HG02678 (cell line): ENCODE measurements at regions not wholly inside any gene's neighbourhood (a gene's known extent, or its start where the extent isn't known, plus 50 kb on each side); places are given as distances from the start of the nearest gene placed in this dataset.

Source experiments
- ATAC-seq: cut with Tn5 transposase; IDR thresholded peaks from one replicate; pipeline ENCODE4 v1.9.1; 2021; ENCODE audit warnings: mild to moderate bottlenecking, moderate library complexity; ENCODE audit not compliant: unreplicated experiment

DNA sequence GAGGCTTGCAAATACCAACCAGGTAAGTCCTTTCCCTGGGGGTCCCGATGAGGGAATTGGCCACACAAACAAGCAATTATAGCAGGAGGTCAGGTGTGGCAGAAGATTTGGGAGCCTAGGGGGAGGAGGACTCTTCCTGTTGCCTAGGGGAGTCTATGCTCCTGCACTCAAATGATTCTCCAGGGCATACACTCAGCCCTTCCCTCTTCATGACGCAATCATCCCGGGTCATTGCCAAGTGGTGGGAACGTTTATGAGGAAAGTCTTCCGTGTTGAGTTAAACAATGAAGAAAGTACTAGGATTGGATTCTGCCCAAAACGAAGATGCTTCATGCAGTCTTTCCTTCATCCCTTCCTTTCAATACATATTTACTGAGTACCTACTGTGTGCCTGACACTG lies 186.5 kb upstream of the TSHZ2 start:
- ATAC-seq, result no peak

DNA sequence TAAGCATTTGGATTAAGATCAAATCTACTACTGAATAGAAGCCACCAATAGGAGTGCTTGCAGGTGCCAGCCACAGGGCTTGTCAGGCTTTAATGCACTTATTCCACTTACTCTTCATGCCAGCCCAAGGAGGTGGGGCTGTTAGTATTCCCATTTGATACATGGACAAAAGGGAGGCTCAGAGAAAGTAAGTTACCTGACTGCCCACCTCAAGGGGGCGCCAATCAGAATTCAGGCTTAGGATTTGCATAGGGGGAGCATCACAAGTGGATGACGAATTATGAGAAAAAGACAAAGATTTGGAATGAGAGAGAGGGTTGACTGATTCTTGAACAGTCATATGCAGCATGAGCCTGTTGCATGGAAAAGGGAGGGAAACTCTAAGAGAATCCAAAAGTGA lies 188.4 kb upstream of the TSHZ2 start:
- ATAC-seq, result no peak

DNA sequence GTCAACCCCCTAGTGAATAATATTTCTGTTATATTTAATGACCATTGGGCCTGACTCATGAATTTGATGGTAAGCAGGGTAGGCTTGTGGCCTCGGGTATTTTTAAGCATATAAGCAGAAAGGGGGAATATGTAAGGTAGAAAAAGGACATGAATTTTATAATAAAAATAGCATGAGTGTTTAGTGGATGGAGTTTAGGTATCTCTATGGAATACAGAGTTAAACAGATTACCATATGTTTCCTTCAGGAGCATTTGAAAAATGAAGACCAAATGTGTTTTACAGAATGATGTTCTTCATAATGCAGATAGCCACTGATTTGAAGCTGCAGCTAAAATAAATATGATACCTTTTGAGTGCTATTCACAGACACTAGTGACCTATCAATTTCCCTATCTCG lies 191.7 kb upstream of the TSHZ2 start:
- ATAC-seq, result no peak

DNA sequence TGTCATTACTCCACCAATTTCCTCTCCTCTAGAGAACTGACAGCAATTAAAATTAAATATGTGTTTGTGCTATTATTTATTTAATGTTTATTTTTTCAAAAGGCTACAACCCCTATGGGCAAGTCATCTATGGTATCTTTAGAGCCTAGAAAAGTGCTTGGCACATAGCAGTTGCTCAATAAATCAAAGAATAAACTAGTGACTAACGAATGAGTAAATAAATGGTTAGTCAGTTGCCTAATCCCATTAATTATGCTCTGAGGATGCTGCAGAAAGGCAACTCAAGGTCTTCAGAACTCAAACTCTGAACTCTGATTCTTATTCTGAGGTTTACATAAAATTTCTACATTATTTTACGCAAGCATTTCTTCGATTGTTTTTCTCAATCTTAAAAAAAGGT lies 193.0 kb upstream of the TSHZ2 start:
- no peak for ATAC-seq

DNA sequence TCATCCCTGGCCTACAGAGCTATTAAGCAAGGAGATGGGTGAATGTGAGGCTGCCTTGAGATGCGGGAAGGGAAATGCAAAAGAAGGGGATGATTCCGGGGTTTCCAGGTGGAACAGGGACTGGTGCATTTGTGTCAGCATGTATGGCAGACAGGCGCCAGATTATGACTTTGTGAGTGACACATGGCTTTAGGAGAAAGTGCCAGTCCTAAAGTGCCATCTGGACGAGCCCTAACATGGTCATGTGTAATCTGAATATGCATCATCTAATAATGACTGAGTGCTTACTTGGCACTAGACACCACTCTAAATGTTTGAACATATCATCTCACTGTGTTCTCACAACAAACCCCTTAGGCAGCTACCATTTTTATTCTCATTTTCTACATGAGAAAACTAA lies 195.0 kb upstream of the TSHZ2 start:
- no peak for ATAC-seq

DNA sequence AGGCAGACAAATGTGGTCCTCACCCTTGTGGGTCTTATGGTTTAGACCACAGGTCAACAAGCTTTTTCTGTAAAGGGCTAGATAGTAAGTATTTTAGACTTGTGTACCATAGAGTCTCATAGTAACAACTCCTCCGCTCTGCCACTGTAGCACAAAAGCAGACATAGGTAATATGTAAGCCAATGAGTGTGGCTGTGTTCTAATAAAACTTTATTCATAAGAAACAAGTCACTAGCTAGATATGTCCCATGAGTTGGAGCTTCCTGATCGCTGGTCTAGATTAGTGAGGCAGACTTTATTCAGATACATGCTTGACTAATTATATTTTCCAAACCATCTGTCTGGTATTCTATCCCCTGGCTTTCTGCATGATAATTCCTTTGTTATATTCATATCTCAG lies 196.4 kb upstream of the TSHZ2 start:
- no peak for ATAC-seq

DNA sequence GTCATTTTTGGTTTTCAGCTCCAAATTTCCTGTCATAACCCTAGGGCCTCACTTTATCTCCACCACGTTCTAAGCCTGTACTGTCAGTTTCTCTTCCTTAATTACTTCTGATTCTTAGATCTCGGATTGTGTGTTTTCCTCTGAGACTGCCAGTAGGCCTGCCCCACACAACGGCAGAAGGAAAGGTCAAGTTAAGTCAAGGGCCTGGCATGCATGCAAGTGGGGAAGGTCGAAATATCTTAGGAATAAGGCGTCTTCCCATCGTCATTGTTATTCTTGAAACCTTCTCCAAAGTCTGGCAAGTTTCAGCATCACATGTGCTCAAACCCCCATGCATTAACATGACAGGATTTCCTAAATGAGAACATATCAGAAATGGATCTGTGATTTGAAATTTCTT lies 203.5 kb upstream of the TSHZ2 start:
- no peak for ATAC-seq

DNA sequence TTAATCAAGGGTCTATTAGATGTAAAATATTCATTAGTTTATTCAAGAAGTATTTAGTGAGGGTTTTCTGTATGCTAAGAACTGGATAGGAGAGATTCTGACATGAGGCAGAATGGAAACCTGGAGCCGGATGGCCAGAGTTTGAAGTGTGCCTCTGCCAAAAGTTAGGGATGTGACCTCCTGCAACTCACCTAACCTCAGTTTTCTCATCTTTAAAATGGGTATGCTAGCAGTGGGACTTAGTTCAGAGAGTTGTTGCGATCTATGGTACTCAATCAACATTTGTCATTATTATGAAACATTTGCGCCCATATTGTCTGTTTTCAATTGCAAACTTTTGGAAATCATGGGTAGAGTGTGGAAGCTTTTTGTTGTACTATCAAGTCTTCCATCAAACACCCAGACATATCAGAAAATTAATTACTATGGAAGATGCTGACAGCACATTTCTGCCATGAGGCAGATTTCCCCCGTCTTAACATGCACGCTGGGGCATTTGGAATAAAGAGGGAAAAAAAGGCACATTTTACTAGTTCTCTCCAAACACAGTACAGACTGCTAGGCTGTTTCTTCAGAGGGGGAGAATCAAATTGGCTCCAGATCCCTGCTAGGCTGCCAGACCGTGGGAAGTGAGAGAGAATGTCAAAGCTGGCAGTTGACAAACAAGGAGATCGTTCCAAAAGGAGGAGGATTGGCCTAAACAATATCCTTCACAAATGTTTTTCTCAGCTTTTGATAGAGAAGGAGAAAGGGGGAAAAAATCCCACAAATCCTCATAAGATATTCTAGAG lies 205.3 kb upstream of the TSHZ2 start:
- no peak for ATAC-seq

DNA sequence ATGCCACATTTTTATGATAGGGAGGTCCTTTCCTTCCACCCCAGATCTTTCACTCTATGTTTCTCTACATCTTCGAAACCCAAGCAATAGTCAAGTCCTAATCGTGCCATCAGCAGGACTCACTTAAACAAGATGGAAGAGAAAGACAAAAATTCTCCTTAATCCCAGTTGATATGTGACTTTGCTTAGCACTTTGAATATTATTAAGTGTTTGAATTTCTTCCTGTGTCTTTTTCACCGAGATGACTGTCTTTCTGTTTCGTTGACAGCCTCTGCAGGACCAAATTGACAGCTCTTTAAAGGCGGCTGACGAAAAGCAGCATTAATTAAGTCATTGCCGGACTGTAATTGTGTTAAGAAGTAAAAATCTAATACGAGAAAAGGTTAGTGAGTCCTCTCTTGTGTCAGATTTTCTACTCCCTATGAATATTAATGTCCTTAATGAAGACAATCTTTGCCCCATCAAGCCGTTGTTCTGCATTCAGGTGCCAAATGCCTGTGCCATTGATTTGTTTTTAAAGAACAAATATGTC lies 208.8 kb upstream of the TSHZ2 start:
- no peak for ATAC-seq

DNA sequence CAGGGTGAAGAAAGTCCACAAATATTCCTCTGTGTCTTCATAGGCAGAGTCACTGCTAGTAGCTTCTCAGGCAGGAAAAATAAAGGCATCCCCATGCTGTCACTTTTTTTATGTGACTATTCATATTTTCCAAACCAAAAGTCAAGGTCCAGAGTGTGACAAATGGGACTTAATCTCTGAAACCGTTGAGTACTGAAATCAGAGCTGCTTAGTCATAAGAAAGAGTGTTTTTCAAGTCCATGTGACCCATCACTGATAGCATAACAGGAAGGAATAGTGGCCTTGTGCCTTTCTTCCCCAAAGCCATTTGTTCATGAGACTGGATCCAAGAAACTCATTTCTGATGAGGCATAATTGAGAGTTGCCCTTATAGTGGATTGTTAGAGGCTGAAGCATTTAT lies 210.3 kb upstream of the TSHZ2 start:
- no peak for ATAC-seq

DNA sequence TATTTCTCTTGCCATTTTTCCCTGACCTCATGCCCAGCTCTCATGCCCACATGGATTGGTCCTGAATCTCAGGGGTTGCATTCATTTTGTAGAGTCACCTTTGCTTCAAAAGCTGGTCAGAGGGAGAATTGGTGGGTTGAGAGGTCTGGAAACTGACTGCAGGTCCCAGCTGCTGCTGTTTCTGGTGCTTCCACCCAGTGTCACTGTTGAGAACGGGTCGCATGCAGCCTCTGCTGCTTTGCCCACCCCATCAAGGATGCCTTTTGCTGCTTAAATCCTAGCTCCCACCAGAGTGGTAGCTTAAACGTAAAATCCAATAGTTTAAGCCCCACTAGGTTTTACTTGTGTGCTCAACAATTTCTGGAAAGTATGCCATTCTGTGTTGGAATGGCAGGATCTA lies 211.4 kb upstream of the TSHZ2 start:
- ATAC-seq, result no peak

DNA sequence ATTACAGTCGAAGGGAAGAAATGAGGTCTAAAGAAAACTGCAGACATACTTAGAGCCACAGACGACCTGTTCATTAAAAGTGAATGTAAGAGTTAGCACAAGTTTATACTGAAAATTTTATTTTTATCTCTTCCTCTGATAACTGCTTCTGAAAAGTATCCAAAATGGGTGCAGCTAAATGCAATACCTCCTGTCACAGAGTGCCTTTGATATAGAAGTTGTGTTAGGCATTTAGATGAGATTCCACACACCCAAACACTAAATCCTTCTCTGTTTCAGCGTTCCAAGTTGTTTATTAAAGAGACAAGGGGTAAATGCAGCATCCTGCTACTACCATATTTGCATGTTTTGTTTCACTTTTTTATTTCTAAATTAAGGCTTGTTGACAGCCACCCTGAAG lies 214.7 kb upstream of the TSHZ2 start:
- ATAC-seq, result no peak

DNA sequence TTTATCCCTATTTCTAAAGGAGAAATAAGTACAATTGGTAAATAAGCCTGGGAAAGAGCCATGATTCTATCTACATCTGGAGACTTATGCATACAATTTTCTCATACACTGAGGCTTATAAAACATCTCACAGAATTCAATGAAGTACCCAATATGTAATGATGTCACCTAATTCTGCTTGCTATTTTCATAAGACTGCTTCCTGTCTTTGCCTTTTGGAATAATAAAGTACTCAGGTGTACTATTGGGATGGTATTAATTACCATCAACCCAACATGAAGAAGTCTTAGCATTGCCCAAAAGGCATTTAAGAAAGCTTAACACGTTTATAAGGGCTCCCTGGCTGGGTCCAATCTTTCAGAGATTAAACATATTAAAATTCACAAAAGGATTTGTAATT lies 216.4 kb upstream of the TSHZ2 start:
- no peak for ATAC-seq

DNA sequence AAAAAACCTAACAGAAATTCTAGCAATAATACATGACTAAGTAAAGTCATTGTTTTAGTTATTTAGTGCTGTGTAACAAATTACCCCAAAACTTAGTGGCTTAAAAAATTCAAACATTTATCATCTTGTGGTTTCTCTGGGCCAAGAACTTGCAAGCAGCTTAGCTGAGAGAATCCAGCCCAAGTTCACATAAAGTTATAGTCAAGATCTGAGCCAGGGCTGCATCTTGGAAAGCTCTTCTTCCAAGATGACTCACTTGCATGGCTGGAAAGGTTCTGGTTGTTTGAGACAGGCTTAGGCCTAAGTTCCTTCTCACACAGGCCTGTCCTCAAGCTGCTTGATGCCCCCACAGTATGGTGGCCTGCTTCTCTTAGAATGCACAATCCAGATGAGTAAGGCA lies 217.8 kb upstream of the TSHZ2 start:
- no peak for ATAC-seq

DNA sequence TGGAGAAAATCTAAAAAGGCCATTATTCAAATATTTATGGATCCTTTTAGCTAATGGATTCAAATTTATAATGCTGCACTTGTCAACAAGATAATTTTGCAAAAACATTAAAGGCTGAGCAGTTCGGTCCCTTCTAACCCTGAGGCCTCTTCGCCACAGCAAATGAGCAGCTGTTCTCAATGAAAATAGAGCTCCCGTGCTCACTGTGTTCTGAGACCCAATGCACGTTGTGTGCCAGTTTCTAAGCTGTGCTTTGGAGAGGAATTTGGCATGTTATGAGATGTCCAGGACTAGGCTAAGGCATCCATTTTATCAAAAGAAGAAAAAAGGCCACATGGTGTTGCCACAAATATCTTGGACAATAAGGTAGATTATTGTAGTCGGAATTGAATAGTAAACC lies 220.1 kb upstream of the TSHZ2 start:
- no peak for ATAC-seq

DNA sequence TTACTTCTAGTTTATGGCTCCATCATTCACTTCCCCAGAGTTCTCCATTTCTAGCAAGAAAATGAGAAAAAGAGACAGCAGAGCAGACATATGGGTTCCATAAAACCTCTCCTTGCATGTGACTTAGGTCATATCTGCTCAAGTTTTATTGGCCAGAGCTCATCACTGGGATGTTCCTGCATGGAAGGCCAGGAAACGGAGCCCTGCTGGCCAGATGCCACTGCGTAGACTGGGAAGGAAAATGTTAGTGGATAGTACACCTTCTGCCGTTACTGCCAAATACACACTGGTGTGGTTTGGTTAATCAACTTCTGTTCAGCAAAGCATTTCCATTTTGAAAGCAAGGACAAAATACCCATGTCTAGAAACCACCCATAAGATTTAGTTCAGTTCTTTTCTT lies 220.6 kb upstream of the TSHZ2 start:
- no peak for ATAC-seq

DNA sequence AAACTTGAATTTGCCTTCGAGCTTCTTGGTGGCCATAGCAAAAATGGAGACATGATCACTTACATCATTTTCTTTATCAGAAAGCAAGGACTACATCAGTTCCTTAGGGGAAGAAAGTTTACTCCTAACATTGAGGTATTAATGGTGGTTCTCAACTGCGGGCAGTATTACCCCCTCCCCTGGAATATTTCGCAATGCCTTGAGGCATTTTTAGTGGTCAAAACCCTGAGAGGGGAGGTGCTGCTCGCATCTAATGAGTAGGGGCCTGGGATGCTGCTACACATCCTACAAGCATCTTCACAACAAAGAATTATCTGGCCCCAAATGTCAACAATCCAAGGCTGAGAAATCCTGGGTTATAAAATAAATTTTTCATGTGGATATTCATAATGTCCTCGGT lies 222.2 kb upstream of the TSHZ2 start:
- ATAC-seq, result no peak

DNA sequence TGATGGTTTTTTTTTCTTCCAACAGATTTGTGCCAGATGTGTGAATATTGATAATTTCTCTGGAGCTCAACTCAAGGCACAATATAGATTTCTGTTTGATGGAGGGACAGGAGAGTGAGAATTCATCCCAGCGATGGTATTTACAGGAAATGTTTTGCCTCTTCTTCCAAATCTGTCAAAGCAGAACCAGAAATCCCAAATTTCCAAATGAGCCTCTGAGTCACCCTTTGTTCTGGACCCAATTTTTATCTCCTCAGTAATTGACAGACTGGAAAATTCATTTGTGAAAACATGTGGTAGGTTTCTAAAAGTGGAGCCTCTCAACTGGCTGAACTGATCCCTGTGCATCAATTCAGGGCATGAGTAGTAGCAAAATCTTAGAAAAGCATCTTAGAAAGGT lies 223.2 kb upstream of the TSHZ2 start:
- no peak for ATAC-seq

DNA sequence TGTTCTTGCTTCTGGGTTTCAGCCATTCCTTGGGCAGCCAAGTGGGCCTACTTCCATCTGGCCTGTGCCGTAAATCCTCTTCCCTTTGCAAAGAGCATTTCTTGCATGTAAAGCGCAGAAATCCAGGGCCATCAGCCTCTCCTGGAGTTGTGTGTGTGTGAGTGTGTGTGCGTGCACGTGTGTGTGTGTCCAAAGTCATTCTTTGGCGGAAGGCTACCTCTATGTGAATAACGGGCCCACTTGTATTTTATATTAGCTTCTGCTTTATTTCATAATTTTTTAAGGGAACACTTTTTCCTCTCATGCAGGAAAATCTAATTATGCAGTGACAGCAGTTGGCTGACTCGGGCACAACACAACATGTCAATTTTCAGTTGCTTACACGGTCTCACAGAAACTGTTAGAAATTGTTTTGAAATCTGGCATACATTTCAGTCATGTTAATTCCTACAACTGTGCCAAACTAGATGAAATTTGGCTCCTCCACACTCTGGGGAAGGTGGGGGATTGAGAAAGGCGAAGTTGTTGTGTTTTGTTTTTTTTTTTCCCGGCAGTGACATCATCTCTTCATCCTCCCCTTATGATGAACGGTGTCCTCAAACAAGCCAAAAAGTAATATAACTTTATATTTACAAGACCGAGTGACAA lies 223.7 kb upstream of the TSHZ2 start:
- no peak for ATAC-seq

DNA sequence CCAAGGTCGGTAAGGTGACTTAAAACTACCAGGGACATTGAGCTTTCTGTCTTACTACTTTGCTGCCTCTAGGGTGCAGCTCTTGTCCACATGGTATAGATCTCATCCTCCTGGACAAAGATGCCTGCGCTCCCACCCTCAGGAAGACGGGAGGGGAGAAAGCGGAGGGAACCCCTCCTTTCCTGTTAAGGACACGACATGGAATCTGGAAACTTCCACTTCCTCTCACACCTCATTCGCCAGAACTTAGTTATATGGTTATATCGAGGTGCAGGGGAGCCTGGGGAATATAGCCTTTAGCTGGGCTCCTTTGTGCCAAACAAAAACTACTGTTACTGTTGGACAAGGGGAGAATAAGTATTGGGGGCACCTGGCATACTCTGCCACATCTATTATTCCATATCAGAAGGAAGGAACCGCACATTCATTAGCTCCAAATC lies 224.3 kb upstream of the TSHZ2 start:
- no peak for ATAC-seq

DNA sequence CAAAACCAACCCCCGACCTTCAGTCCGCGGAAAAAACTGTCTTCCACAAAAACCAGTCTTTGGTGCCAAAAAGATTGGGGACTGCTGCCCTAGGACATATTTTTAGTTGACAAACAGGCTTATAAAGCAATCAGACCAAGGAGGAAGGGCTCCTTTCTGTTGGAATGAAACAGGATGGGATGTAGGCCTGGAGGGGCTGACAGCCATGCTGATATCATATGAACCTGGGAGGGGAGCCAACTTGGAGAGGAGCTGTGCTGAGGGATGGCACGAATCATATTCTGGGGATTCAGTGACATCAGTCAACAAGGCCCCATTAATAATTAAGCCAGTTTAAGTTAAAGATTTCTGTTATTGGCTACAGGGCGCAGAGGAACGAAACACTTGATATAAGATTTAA lies 225.4 kb upstream of the TSHZ2 start:
- ATAC-seq, result no peak

DNA sequence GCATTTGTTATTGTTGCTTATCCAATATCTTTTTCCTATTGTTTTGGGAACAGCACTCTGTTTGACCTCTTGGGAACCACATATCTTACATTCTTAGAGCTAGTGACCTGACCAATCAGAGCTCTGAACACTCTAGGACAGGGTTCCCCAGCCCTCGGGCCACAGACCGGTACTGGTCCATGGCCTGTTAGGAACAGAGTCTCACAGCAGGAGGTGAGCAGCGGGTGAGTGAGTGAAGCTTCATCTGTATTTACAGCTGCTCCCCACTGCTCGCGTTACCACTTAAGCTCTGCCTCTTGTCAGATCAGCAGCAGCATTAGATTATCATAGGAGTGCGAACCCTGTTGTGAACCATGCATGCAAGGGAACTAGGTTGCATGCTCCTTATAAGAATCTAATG lies 226.0 kb upstream of the TSHZ2 start:
- no peak for ATAC-seq

DNA sequence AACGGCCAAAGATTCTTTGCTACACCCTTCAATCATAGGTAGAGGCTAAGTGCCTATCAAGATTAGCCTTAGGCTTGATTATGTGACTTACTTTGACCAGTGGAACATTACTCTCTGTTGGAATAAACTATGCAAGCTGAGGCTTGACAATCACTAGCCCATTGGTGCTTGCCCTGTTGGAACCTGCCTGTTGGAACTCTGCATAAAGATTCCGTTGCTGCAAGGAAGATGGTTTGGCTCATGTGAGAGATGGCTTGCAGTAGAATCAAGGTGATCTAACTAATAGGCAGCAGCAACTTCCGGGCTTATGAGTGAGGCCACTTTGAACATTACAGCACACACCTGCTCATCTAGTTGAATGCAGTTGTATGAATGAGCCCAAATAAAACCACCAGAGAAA lies 227.7 kb upstream of the TSHZ2 start:
- no peak for ATAC-seq
